Keratinocyte (primary cell): ENCODE measurements at regions not wholly inside any gene's neighbourhood (a gene's known extent, or its start where the extent isn't known, plus 50 kb on each side); places are given as distances from the start of the nearest gene placed in this dataset.

Experiments
- DNase-seq: peaks from one replicate; pipeline ENCODE4 v3.0.0-alpha.2; 2011; ENCODE audit warnings: low read depth, missing footprints, low spot score
- FAIRE-seq: peaks from 2 replicates; lab custom pipeline; 2011; peaks lifted over from hg19 to GRCh38; lab: Jason Lieb, UNC
- H2AFZ ChIP-seq: 2 replicates; pipeline ENCODE4 v1.6.0; 2012; ENCODE audit warnings: low read length, control low read depth, inconsistent platforms; ENCODE audit not compliant: control insufficient read depth
- H3K27ac ChIP-seq: 2 replicates; pipeline ENCODE4 v1.5.1; 2011; ENCODE audit warnings: low read length; ENCODE audit not compliant: control insufficient read depth, insufficient read depth
- H3K27me3 ChIP-seq: 3 replicates; pipeline ENCODE4 v1.6.0; 2011; ENCODE audit warnings: low read length; ENCODE audit not compliant: control insufficient read depth, insufficient read depth; ENCODE audit errors: extremely low read depth
- H3K36me3 ChIP-seq, 2 experiments: 2 replicates in 1 of 2; 3 replicates in 1 of 2; pipeline ENCODE4 v1.5.1; 2011; ENCODE audit warnings: low read length in 2 of 2, mild to moderate bottlenecking in 1 of 2; ENCODE audit not compliant: control insufficient read depth in 2 of 2, insufficient read depth in 2 of 2; ENCODE audit errors: extremely low read depth in 1 of 2
- H3K4me1 ChIP-seq: 3 replicates; pipeline ENCODE4 v1.5.1; 2011; ENCODE audit warnings: low read length; ENCODE audit not compliant: control insufficient read depth, insufficient read depth; ENCODE audit errors: extremely low read depth
- H3K4me2 ChIP-seq: 3 replicates; pipeline ENCODE4 v1.6.0; 2011; ENCODE audit warnings: low read depth, low read length; ENCODE audit not compliant: control insufficient read depth, insufficient read depth; ENCODE audit errors: extremely low read depth
- H3K4me3 ChIP-seq, 3 experiments: fragments of 200-600 bp in 1 of 3; sonication (generic) in 1 of 3; 2 replicates in 2 of 3; 3 replicates in 1 of 3; pipeline ENCODE4 v1.5.1; 2011 to 2016; ENCODE audit warnings: low read length in 3 of 3, mild to moderate bottlenecking in 3 of 3, control low read depth in 2 of 3, inconsistent platforms in 1 of 3, low read depth in 1 of 3, mixed read lengths in 1 of 3, mixed run types in 1 of 3, moderate library complexity in 1 of 3; ENCODE audit not compliant: control insufficient read depth in 2 of 3, insufficient read depth in 2 of 3; ENCODE audit errors: extremely low read depth in 1 of 3
- H3K79me2 ChIP-seq: 2 replicates; pipeline ENCODE4 v1.6.0; 2012; ENCODE audit warnings: low read length; ENCODE audit not compliant: control insufficient read depth, insufficient read depth
- H3K9ac ChIP-seq: 3 replicates; pipeline ENCODE4 v1.6.0; 2011; ENCODE audit warnings: low read length; ENCODE audit not compliant: control insufficient read depth, insufficient read depth; ENCODE audit errors: extremely low read depth
- H3K9me1 ChIP-seq: 3 replicates; pipeline ENCODE4 v1.6.0; 2011; ENCODE audit warnings: low read length; ENCODE audit not compliant: control insufficient read depth, insufficient read depth; ENCODE audit errors: extremely low read depth
- H3K9me3 ChIP-seq: 2 replicates; pipeline ENCODE4 v1.5.1; 2012; ENCODE audit warnings: low read depth, low read length; ENCODE audit not compliant: control insufficient read depth
- H4K20me1 ChIP-seq: 3 replicates; pipeline ENCODE4 v1.6.0; 2011; ENCODE audit warnings: low read length; ENCODE audit not compliant: control insufficient read depth, insufficient read depth; ENCODE audit errors: extremely low read depth
- CTCF ChIP-seq, 3 experiments: IDR thresholded peaks in 1 of 3; conservative IDR thresholded peaks in 1 of 3; optimal IDR thresholded peaks in 1 of 3; 2 replicates in 2 of 3; 3 replicates in 1 of 3; pipeline versions ENCODE3 to v1.5.1; 2011; ENCODE audit warnings: low read length in 3 of 3, mild to moderate bottlenecking in 3 of 3, moderate library complexity in 2 of 3, control low read depth in 1 of 3, inconsistent platforms in 1 of 3; ENCODE audit not compliant: insufficient read depth in 2 of 3; ENCODE audit errors: extremely low read depth in 1 of 3
- EZH2 ChIP-seq: IDR thresholded peaks from one replicate; pipeline ENCODE4 v1.6.1; 2012; ENCODE audit warnings: inconsistent platforms, mild to moderate bottlenecking, low read length, moderate library complexity
- dilution Hi-C: fragments of 300-500 bp; cut with MboI; formaldehyde crosslinking; loops from one replicate; pipeline ENCODE4 v1.7.0; 2020; ENCODE audit warnings: low sequenced_read_pairs; ENCODE audit not compliant: extremely low pct_ligation_motif_present

DNA sequence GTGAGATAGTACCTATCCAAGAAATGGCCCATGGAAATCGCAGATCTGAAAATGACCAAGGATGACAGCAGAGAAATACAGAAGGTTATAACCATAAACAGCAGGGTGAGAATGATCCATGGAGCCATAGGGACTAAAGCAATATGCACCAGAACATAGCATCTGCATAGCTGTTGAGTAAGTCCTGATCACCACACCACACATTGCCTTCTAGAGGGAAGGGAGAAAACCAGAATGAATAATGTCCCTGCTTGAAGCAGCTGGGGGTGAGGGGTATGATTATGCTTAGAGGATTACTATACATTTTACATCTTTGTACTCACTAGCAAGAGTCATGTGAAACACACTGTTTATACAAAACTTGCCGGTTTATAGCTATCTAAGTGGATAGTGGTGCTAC, 350.4 kb downstream of the MBD2 start:
- FAIRE-seq, result no peak
- H2AFZ ChIP-seq, result no peak overlapping the region
- dilution Hi-C loops, result no loop called here
- no peak overlapping the region for H3K4me2 ChIP-seq
- no peak overlapping the region for H3K9ac ChIP-seq
- no peak overlapping the region for H3K4me3 ChIP-seq
- H3K9me3 ChIP-seq, result no peaks in the 10 kb centered on the region
- no peaks in the 10 kb centered on the region for H3K4me1 ChIP-seq
- H3K36me3 ChIP-seq, result no peaks in the 10 kb centered on the region
- TF ChIP-seq EZH2 (no peak), CTCF (optimal IDR thresholded peaks at IDR 0.05 in 1 of 3, IDR thresholded peaks at IDR 0.05 in 1 of 3, conservative IDR thresholded peaks at IDR 0.05 in 1 of 3; ENCODE audit: extremely low read depth in 1 of 3, insufficient read depth in 2 of 3, low read length in 3 of 3) (no peak)
- no peak for DNase-seq
- H3K27me3 ChIP-seq, result no peaks in the 10 kb centered on the region
- no peaks in the 10 kb centered on the region for H3K9me1 ChIP-seq
- H3K27ac ChIP-seq, result no peak overlapping the region
- no peaks in the 10 kb centered on the region for H3K79me2 ChIP-seq
- no peaks in the 10 kb centered on the region for H4K20me1 ChIP-seq

DNA sequence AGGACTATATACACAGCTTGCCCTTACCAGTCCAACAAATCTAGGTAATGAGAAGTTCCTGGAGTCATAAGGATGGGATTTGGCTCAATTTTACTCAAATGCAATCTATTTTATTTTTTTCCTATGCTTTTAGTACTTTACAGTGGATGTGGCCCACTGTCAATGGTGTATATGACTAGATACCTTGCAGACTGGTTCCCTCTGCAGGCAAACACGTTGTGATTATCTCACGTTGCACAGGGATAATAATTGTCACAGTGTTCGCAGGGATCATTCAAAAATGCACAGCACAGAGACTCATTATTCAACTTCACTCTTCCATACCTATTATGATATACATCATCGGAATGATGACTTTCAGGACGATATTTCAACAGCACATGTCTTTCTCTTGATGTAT, 359.7 kb downstream of the MBD2 start:
- Histone ChIP-seq H3K9me3 (no peaks in the 10 kb centered on the region), H3K79me2 (no peaks in the 10 kb centered on the region), H3K27me3 (no peaks in the 10 kb centered on the region), H2AFZ (no peak overlapping the region), H3K4me2 (no peak overlapping the region), H3K36me3 (no peaks in the 10 kb centered on the region), H3K9me1 (no peaks in the 10 kb centered on the region), H4K20me1 (no peaks in the 10 kb centered on the region), H3K27ac (no peak overlapping the region), H3K4me1 (no peaks in the 10 kb centered on the region), H3K9ac (no peak overlapping the region), H3K4me3 (no peak overlapping the region)
- peak in 1 of 3 experiments; percentile 56 for TF ChIP-seq CTCF (optimal IDR thresholded peaks at IDR 0.05 in 1 of 3, IDR thresholded peaks at IDR 0.05 in 1 of 3, conservative IDR thresholded peaks at IDR 0.05 in 1 of 3; ENCODE audit: extremely low read depth in 1 of 3, insufficient read depth in 2 of 3, low read length in 3 of 3)
- no peak for TF ChIP-seq EZH2
- dilution Hi-C loops, result no loop called here
- DNase-seq (no peak), FAIRE-seq (no peak)
